Endothelial cell of umbilical vein (primary cell): ENCODE measurements at regions not wholly inside any gene's neighbourhood (a gene's known extent, or its start where the extent isn't known, plus 50 kb on each side); places are given as distances from the start of the nearest gene placed in this dataset.

Source experiments
- BruUV-seq: library from RNA; stranded (reverse); fragments of 400-500 nt; replicated peaks from 2 replicates; lab custom pipeline; 2021; lab: Mats Ljungman, UMichigan
- CTCF ChIA-PET: fragments of 300-600, 350-600 bp; sonication (Branson Sonifier 250); formaldehyde crosslinking; loops from one replicate; lab custom pipeline; 2021; ENCODE audit warnings: antibody characterized with exemption, inconsistent platforms; lab: Charles Lee
- POLR2A ChIA-PET: fragments of 300-600, 350-600 bp; sonication (Branson Sonifier 250); formaldehyde crosslinking; loops from one replicate; lab custom pipeline; 2021; ENCODE audit warnings: antibody characterized with exemption, inconsistent platforms; lab: Charles Lee
- DNase-seq: peaks from one replicate; pipeline ENCODE4 v3.0.0-alpha.2; 2011; ENCODE audit warnings: low read depth, low spot score
- FAIRE-seq: peaks from 2 replicates; lab custom pipeline; 2011; peaks lifted over from hg19 to GRCh38; lab: Jason Lieb, UNC
- H2AFZ ChIP-seq: 2 replicates; pipeline ENCODE4 v1.6.0; 2012; ENCODE audit warnings: low read depth, low read length, control low read depth, inconsistent platforms
- H3K27ac ChIP-seq: 2 replicates; pipeline ENCODE4 v1.5.1; 2011; ENCODE audit warnings: low read depth, mild to moderate bottlenecking, control low read depth, low read length, moderate library complexity; ENCODE audit not compliant: insufficient read depth
- H3K27me3 ChIP-seq, 2 experiments: 2 replicates each; pipeline versions ENCODE4 v1.6.0 to v1.6.1; 2011; ENCODE audit warnings: low read length in 2 of 2, mixed read lengths in 1 of 2; ENCODE audit not compliant: control insufficient read depth in 2 of 2, insufficient read depth in 2 of 2
- H3K36me3 ChIP-seq, 2 experiments: 2 replicates in 1 of 2; 3 replicates in 1 of 2; pipeline ENCODE4 v1.5.1; 2011; ENCODE audit warnings: low read length in 2 of 2, mild to moderate bottlenecking in 1 of 2, moderate library complexity in 1 of 2; ENCODE audit not compliant: control insufficient read depth in 2 of 2, insufficient read depth in 2 of 2; ENCODE audit errors: extremely low read depth in 1 of 2
- H3K4me1 ChIP-seq: 3 replicates; pipeline ENCODE4 v1.5.1; 2011; ENCODE audit warnings: mild to moderate bottlenecking, low read length; ENCODE audit not compliant: control insufficient read depth, insufficient read depth; ENCODE audit errors: extremely low read depth
- H3K4me2 ChIP-seq: 2 replicates; pipeline ENCODE4 v1.6.1; 2011; ENCODE audit warnings: low read length, control low read depth, mixed read lengths; ENCODE audit not compliant: insufficient read depth
- H3K4me3 ChIP-seq, 3 experiments: fragments of 200-600 bp in 1 of 3; sonication (generic), shearing (Covaris generic) in 1 of 3; replicated peaks in 1 of 3; 2 replicates each; pipeline ENCODE4 v1.5.1; 2011 to 2016; ENCODE audit warnings: control low read depth in 3 of 3, low read length in 3 of 3, mild to moderate bottlenecking in 2 of 3, inconsistent platforms in 1 of 3, low read depth in 1 of 3, moderate library complexity in 1 of 3; ENCODE audit not compliant: insufficient read depth in 1 of 3
- H3K79me2 ChIP-seq: 2 replicates; pipeline ENCODE4 v1.6.0; 2012; ENCODE audit warnings: low read length, inconsistent platforms; ENCODE audit not compliant: control insufficient read depth, insufficient read depth
- H3K9ac ChIP-seq: replicated peaks from 2 replicates; pipeline ENCODE3; 2011; ENCODE audit warnings: low read length, control low read depth; ENCODE audit not compliant: insufficient read depth; ENCODE audit errors: extremely low read depth
- H3K9me1 ChIP-seq: replicated peaks from 3 replicates; pipeline ENCODE4 v1.6.0; 2011; ENCODE audit warnings: mild to moderate bottlenecking, low read length; ENCODE audit not compliant: control insufficient read depth, insufficient read depth; ENCODE audit errors: extremely low read depth
- H3K9me3 ChIP-seq: replicated peaks from 2 replicates; pipeline ENCODE4 v1.5.1; 2012; ENCODE audit warnings: low read length, inconsistent platforms; ENCODE audit not compliant: control insufficient read depth, insufficient read depth
- H4K20me1 ChIP-seq: replicated peaks from 2 replicates; pipeline ENCODE3; 2011; ENCODE audit warnings: mild to moderate bottlenecking, low read length; ENCODE audit not compliant: control insufficient read depth, insufficient read depth; ENCODE audit errors: extremely low read depth
- CTCF ChIP-seq, 2 donors: IDR thresholded peaks; 1 replicate in 1 of 2; 2 replicates in 1 of 2; pipeline ENCODE4 v1.5.1; 2011; ENCODE audit warnings: low read length in 2 of 2, mild to moderate bottlenecking in 2 of 2, moderate library complexity in 2 of 2, control low read depth in 1 of 2, inconsistent platforms in 1 of 2, low read depth in 1 of 2; ENCODE audit not compliant: insufficient read depth in 1 of 2; ENCODE audit errors: extremely low read depth in 1 of 2
- EZH2 ChIP-seq: IDR thresholded peaks from 2 replicates; pipeline ENCODE4 v1.6.1; 2012; ENCODE audit warnings: borderline replicate concordance, low read depth, mild to moderate bottlenecking, moderate library complexity, low read length, inconsistent platforms; ENCODE audit not compliant: severe bottlenecking
- FOS ChIP-seq: IDR thresholded peaks from 2 replicates; pipeline ENCODE4 v1.6.1; 2011; ENCODE audit warnings: mild to moderate bottlenecking, low read length, moderate library complexity, borderline replicate concordance; ENCODE audit not compliant: insufficient read depth
- GATA2 ChIP-seq: IDR thresholded peaks from 2 replicates; pipeline ENCODE4 v1.7.0; 2011; ENCODE audit warnings: low read depth, mild to moderate bottlenecking, moderate library complexity, mixed read lengths, low read length; ENCODE audit not compliant: insufficient read length, insufficient read depth
- JUN ChIP-seq: IDR thresholded peaks from 2 replicates; pipeline ENCODE4 v1.6.1; 2011; ENCODE audit warnings: borderline replicate concordance, low read depth; ENCODE audit not compliant: insufficient read length, insufficient read depth
- MAX ChIP-seq: IDR thresholded peaks from 2 replicates; pipeline ENCODE4 v1.6.1; 2011; ENCODE audit not compliant: insufficient read depth, insufficient read length
- MYC ChIP-seq: IDR thresholded peaks from one replicate; pipeline ENCODE4 v1.6.1; 2011; ENCODE audit warnings: mild to moderate bottlenecking, low read depth, low read length
- POLR2A ChIP-seq: IDR thresholded peaks from 2 replicates; pipeline ENCODE4 v1.6.1; 2012; ENCODE audit warnings: low read depth, mild to moderate bottlenecking, control low read depth, low read length
- POLR2AphosphoS5 ChIP-seq: IDR thresholded peaks from 2 replicates; pipeline ENCODE4 v1.6.1; 2012; ENCODE audit warnings: low read depth, mild to moderate bottlenecking, control low read depth, low read length, moderate library complexity; ENCODE audit not compliant: insufficient read depth
- dilution Hi-C: fragments of 300-500 bp; cut with MboI; formaldehyde crosslinking; loops from one replicate; pipeline ENCODE4 v1.15.0; 2019; ENCODE audit warnings: low sequenced_read_pairs; ENCODE audit not compliant: extremely low pct_ligation_motif_present
- intact Hi-C: fragments of 100-400 bp; cut with micrococcal nuclease; formaldehyde crosslinking; loops from one replicate; pipeline ENCODE4 v1.10.0; 2022

GRCh38 chr13:91132381-91132780 is 215.1 kb upstream of the MIR17HG start:
- no peak for TF ChIP-seq CTCF (IDR thresholded peaks at IDR 0.05; ENCODE audit: extremely low read depth in 1 of 2, insufficient read depth in 1 of 2, low read depth in 1 of 2, low read length in 2 of 2)
- no peak for TF ChIP-seq FOS
- TF ChIP-seq JUN, result no peak
- TF ChIP-seq GATA2, result no peak
- no peak for TF ChIP-seq POLR2A
- TF ChIP-seq MYC, result no peak
- TF ChIP-seq POLR2AphosphoS5, result no peak
- TF ChIP-seq EZH2, result no peak
- TF ChIP-seq MAX, result no peak
- Histone ChIP-seq H3K79me2 (no peaks in the 10 kb centered on the region), H4K20me1 (no peaks in the 10 kb centered on the region), H3K4me3 (no peak overlapping the region), H2AFZ (no peak overlapping the region), H3K27ac (no peak overlapping the region), H3K4me2 (no peak overlapping the region), H3K9me1 (no peaks in the 10 kb centered on the region), H3K27me3 (peaks cover 0 to 2% of the 10 kb centered on the region in 2 experiments), H3K9ac (no peak overlapping the region), H3K9me3 (no peaks in the 10 kb centered on the region), H3K36me3 (no peaks in the 10 kb centered on the region), H3K4me1 (no peaks in the 10 kb centered on the region)
- ChIA-PET POLR2A (no interaction called here), CTCF (no interaction called here)
- dilution Hi-C loops (no loop called here), intact Hi-C loops (no loop called here)
- BruUV-seq, result no TSS peak
- FAIRE-seq (no peak), DNase-seq (no peak)
